ENCODE measurements at regions not wholly inside any gene's neighbourhood (a gene's known extent, or its start where the extent isn't known, plus 50 kb on each side); places are given as distances from the start of the nearest gene placed in this dataset.

DNA sequence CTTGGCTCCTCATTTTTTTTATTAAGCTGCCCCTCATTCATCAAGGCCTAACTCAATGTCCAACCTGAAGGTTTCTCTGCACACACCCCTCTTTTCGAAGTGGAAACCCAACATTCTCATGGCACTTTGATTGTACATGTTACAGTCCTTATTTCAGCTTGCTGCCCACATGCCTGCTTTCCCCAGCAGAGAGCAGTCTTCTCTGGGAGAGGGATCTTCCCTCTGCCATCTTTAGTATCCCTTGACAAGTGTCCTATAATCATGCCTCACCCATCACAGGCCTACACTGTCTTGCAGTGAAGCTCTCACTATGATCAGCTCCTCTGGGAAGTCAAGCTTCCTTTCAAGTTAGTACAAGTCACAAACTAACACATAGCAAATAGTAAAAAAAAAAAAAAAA lies 175.1 kb downstream of the ACER2 start:
- TF ChIP-seq, protein P1, sequence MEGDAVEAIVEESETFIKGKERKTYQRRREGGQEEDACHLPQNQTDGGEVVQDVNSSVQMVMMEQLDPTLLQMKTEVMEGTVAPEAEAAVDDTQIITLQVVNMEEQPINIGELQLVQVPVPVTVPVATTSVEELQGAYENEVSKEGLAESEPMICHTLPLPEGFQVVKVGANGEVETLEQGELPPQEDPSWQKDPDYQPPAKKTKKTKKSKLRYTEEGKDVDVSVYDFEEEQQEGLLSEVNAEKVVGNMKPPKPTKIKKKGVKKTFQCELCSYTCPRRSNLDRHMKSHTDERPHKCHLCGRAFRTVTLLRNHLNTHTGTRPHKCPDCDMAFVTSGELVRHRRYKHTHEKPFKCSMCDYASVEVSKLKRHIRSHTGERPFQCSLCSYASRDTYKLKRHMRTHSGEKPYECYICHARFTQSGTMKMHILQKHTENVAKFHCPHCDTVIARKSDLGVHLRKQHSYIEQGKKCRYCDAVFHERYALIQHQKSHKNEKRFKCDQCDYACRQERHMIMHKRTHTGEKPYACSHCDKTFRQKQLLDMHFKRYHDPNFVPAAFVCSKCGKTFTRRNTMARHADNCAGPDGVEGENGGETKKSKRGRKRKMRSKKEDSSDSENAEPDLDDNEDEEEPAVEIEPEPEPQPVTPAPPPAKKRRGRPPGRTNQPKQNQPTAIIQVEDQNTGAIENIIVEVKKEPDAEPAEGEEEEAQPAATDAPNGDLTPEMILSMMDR (IDR thresholded peaks at IDR 0.05) = no peak
- TF ChIP-seq POLR2AphosphoS5 (IDR thresholded peaks at IDR 0.05) (no peak), POLR2A (IDR thresholded peaks at IDR 0.05) (no peak)
